SK-N-SH (cell line): ENCODE measurements at regions not wholly inside any gene's neighbourhood (a gene's known extent, or its start where the extent isn't known, plus 50 kb on each side); places are given as distances from the start of the nearest gene placed in this dataset.

Source experiments
- CTCF ChIA-PET: fragments of 300-600, 350-600 bp; formaldehyde crosslinking; extraction: SDS; loops from one replicate; lab custom pipeline; 2021; lab: Yijun Ruan, JAX
- POLR2A ChIA-PET: fragments of 350-600 bp; sonication (Branson Sonifier 250); formaldehyde crosslinking; extraction: SDS; loops from one replicate; lab custom pipeline; 2020; ENCODE audit warnings: antibody characterized with exemption, inconsistent platforms; lab: Yijun Ruan, JAX
- DNase-seq: peaks from one replicate; pipeline ENCODE4 v3.0.0; 2012
- H2AFZ ChIP-seq: fragments of 200-600 bp; sonication (generic); 2 replicates; pipeline ENCODE4 v1.8.1; 2016; ENCODE audit warnings: antibody characterized with exemption, mild to moderate bottlenecking, low read depth
- H3F3A ChIP-seq: fragments of 200-600 bp; sonication (generic); replicated peaks from 2 replicates; pipeline ENCODE3; 2016; ENCODE audit warnings: antibody characterized with exemption, mild to moderate bottlenecking; ENCODE audit not compliant: insufficient read depth
- H3K27ac ChIP-seq, 2 experiments: fragments of 200-500 bp in 1 of 2; fragments of 200-600 bp in 1 of 2; sonication (Bioruptor generic) in 1 of 2; sonication (generic), shearing (Covaris generic) in 1 of 2; 2 replicates each; pipeline versions ENCODE4 v1.5.1 to v1.6.1; 2014 to 2016; ENCODE audit warnings: low read depth in 2 of 2, inconsistent platforms in 1 of 2, low read length in 1 of 2, mild to moderate bottlenecking in 1 of 2, mixed read lengths in 1 of 2
- H3K27me3 ChIP-seq: fragments of 200-600 bp; sonication (generic), shearing (Covaris generic); 2 replicates; pipeline ENCODE4 v1.6.1; 2016; ENCODE audit warnings: mixed run types; ENCODE audit not compliant: insufficient read depth
- H3K36me3 ChIP-seq, 2 experiments: fragments of 200-500 bp in 1 of 2; fragments of 200-600 bp in 1 of 2; sonication (Bioruptor generic) in 1 of 2; sonication (generic) in 1 of 2; replicated peaks in 1 of 2; 2 replicates each; pipeline versions ENCODE3 to v1.5.1; 2014 to 2016; ENCODE audit warnings: low read length in 1 of 2, mild to moderate bottlenecking in 1 of 2; ENCODE audit not compliant: insufficient read depth in 2 of 2, control insufficient read depth in 1 of 2
- H3K4me1 ChIP-seq, 2 experiments: fragments of 200-500 bp in 1 of 2; fragments of 200-600 bp in 1 of 2; sonication (Bioruptor generic) in 1 of 2; sonication (generic), shearing (Covaris generic) in 1 of 2; 2 replicates each; pipeline versions ENCODE4 v1.5.1 to v1.6.1; 2014 to 2016; ENCODE audit warnings: low read depth in 1 of 2, low read length in 1 of 2, mixed run types in 1 of 2; ENCODE audit not compliant: insufficient read depth in 2 of 2, control insufficient read depth in 1 of 2
- H3K4me2 ChIP-seq: fragments of 200-600 bp; sonication (generic), shearing (Covaris generic); 2 replicates; pipeline ENCODE4 v1.6.1; 2017; ENCODE audit warnings: mixed run types
- H3K4me3 ChIP-seq, 2 experiments: fragments of 200-500 bp in 1 of 2; fragments of 200-600 bp in 1 of 2; sonication (Bioruptor generic) in 1 of 2; sonication (generic), shearing (Covaris generic) in 1 of 2; 2 replicates each; pipeline versions ENCODE4 v1.5.1 to v1.8.1; 2014 to 2016; ENCODE audit warnings: low read depth in 2 of 2, inconsistent platforms in 1 of 2, low read length in 1 of 2, mild to moderate bottlenecking in 1 of 2, mixed read lengths in 1 of 2, moderate library complexity in 1 of 2
- H3K79me2 ChIP-seq: fragments of 200-600 bp; sonication (generic); 2 replicates; pipeline ENCODE4 v1.8.1; 2017; ENCODE audit warnings: mild to moderate bottlenecking; ENCODE audit not compliant: insufficient read depth
- H3K9ac ChIP-seq: fragments of 200-600 bp; sonication (generic); 2 replicates; pipeline ENCODE4 v1.6.1; 2017; ENCODE audit warnings: mixed run types
- H3K9me2 ChIP-seq: fragments of 200-600 bp; sonication (generic); 2 replicates; pipeline ENCODE4 v1.6.1; 2017; ENCODE audit warnings: mixed run types
- H3K9me3 ChIP-seq: fragments of 200-600 bp; sonication (generic); 2 replicates; pipeline ENCODE4 v1.6.1; 2017; ENCODE audit warnings: mixed run types, mild to moderate bottlenecking, moderate library complexity
- H4K20me1 ChIP-seq: fragments of 200-600 bp; sonication (generic); 2 replicates; pipeline ENCODE4 v1.6.1; 2017; ENCODE audit warnings: mild to moderate bottlenecking, mixed run types; ENCODE audit not compliant: insufficient read depth
- CHD2 ChIP-seq: fragments of 150-350 bp; IDR thresholded peaks from 2 replicates; pipeline ENCODE4 v1.6.1; 2018; ENCODE audit warnings: low read length; ENCODE audit not compliant: partially characterized antibody
- EP300 ChIP-seq, 2 experiments: IDR thresholded peaks; 2 replicates each; pipeline versions ENCODE4 v1.4.0 to v1.6.1; 2012; ENCODE audit warnings: borderline replicate concordance in 1 of 2, low read depth in 1 of 2, low read length in 1 of 2
- EZH2phosphoT487 ChIP-seq: fragments of 200-600 bp; sonication (generic); IDR thresholded peaks from 2 replicates; pipeline ENCODE4 v1.6.1; 2017; ENCODE audit warnings: low read depth, mixed run types, mild to moderate bottlenecking, antibody characterized with exemption, moderate library complexity, borderline replicate concordance
- FOSL2 ChIP-seq: IDR thresholded peaks from 2 replicates; pipeline ENCODE4 v1.4.0; 2012; ENCODE audit warnings: low read depth, mild to moderate bottlenecking, moderate library complexity, borderline replicate concordance
- FOXJ3 ChIP-seq: sonication (generic); formaldehyde crosslinking; IDR thresholded peaks from 2 replicates; pipeline ENCODE4 v1.5.1; 2020; ENCODE audit warnings: mild to moderate bottlenecking, missing genetic modification reagents
- GABPA ChIP-seq: IDR thresholded peaks from 2 replicates; pipeline ENCODE4 v1.4.0; 2012; ENCODE audit warnings: low read depth, mild to moderate bottlenecking
- GATA2 ChIP-seq: sonication (generic); formaldehyde crosslinking; IDR thresholded peaks from 2 replicates; pipeline ENCODE4 v1.5.0; 2020; ENCODE audit warnings: mild to moderate bottlenecking, missing genetic modification reagents
- MEF2A ChIP-seq: IDR thresholded peaks from 2 replicates; pipeline ENCODE4 v1.4.0; 2012; ENCODE audit warnings: low read depth, borderline replicate concordance
- MXI1 ChIP-seq: IDR thresholded peaks from 2 replicates; pipeline ENCODE4 v1.6.1; 2012; ENCODE audit warnings: mild to moderate bottlenecking, low read depth, low read length, improper control_type of control experiment
- NFIC ChIP-seq: IDR thresholded peaks from 2 replicates; pipeline ENCODE4 v1.4.0; 2012; ENCODE audit warnings: borderline replicate concordance
- RCOR1 ChIP-seq: fragments of 150-350 bp; IDR thresholded peaks from 2 replicates; pipeline ENCODE4 v1.6.1; 2017; ENCODE audit warnings: antibody characterized with exemption, low read length
- REST ChIP-seq: IDR thresholded peaks from 2 replicates; pipeline ENCODE4 v1.6.1; 2012; ENCODE audit warnings: mild to moderate bottlenecking, low read depth, low read length, moderate library complexity
- RFX5 ChIP-seq: IDR thresholded peaks from 2 replicates; pipeline ENCODE4 v1.6.1; 2012; ENCODE audit warnings: mild to moderate bottlenecking, improper control_type of control experiment, low read length
- RXRA ChIP-seq: IDR thresholded peaks from 2 replicates; pipeline ENCODE4 v1.4.0; 2012; ENCODE audit warnings: low read depth, mild to moderate bottlenecking, borderline replicate concordance
- SMC3 ChIP-seq: IDR thresholded peaks from 2 replicates; pipeline ENCODE4 v1.6.1; 2012; ENCODE audit warnings: low read depth, low read length, improper control_type of control experiment
- WGBS: methylation state at CpG from one replicate; pipeline ENCODE4 v1.1.6; 2017; ENCODE audit warnings: low lambda C conversion rate; 5-methylcytosine and 5-hydroxymethylcytosine counted together

DNA sequence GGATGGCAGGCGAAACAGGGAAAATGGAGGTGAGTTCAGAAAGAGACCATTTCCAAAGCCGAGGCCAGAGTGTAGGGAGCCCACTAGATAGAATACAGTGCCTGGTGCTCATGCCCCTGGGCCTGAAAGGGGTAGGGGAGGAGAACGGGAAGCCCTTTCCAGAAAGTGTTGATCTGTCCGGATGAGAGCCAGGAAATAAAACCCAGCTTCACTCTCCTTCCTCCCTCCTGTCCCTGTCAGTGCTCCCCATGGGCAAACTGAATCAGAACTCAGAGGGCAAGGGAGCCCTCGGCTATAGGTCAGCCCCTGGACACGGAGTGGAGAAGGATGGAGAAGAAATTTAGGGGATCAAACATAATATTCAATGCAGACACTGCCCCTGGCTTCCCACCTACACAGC, 57.7 kb upstream of the RPL38 start:
- DNase-seq, result no peak
- H3K9me3 ChIP-seq, result no peaks in the 10 kb centered on the region; the same call in 1 of the 2 replicates
- H3F3A ChIP-seq, result no peaks in the 10 kb centered on the region
- no peaks in the 10 kb centered on the region for H3K9me2 ChIP-seq
- TF ChIP-seq RCOR1 (no peak), RFX5 (no peak), GABPA (no peak), MEF2A (no peak), EZH2phosphoT487 (no peak), EP300 (IDR thresholded peaks at IDR 0.05; ENCODE audit: borderline replicate concordance in 1 of 2, low read depth in 1 of 2, low read length in 1 of 2) (no peak)
- H2AFZ ChIP-seq, result no peak overlapping the region
- no peak overlapping the region for H3K4me3 ChIP-seq
- no peaks in the 10 kb centered on the region for H3K27me3 ChIP-seq
- WGBS, result 24% methylated on average over 6 of the region's 6 CpGs
- H3K9ac ChIP-seq, result no peak overlapping the region
- H3K36me3 ChIP-seq, result no peaks in the 10 kb centered on the region
- no peak overlapping the region for H3K27ac ChIP-seq
- H4K20me1 ChIP-seq, result no peaks in the 10 kb centered on the region
- peaks cover 0 to 23% of the 10 kb centered on the region in 2 experiments; a peak in 1 of 4 replicates for H3K4me1 ChIP-seq
- H3K4me2 ChIP-seq, result no peak overlapping the region
- no peaks in the 10 kb centered on the region for H3K79me2 ChIP-seq
- ChIA-PET CTCF (interaction anchor here (0.8 to 0.9 kb wide), 2 partner anchors 44 to 54 kb away, joined by 3 to 4 read pairs; no protein-coding TSS in a partner anchor), POLR2A (no interaction called here)

DNA sequence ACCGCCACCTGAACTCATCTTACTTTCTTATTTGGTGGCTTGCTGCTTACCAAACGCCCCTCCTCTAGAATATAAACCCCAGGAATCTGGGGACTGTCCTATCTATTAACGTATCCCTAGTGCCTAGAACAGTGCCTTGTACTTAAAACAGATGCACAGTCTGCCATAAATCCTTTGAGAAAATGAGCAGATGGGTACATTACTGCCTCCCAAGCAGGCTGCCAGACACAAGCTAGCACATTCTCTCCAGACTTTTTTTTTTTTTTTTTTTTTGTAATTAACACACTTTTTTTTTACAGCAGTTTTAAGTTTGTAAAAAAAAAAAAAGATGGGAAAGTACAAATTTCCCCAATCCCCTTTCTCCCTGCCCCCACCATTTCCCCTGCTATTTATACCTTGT, 57.3 kb upstream of the RPL38 start:
- ChIA-PET POLR2A (no interaction called here), CTCF (no interaction called here)
- no peaks in the 10 kb centered on the region for H3F3A ChIP-seq
- no peak overlapping the region for H3K4me2 ChIP-seq
- no peaks in the 10 kb centered on the region for H3K36me3 ChIP-seq
- TF ChIP-seq GATA2 (CRISPR knock-in tag) (no peak), MXI1 (no peak)
- no peaks in the 10 kb centered on the region for H4K20me1 ChIP-seq
- DNase-seq, result no peak
- H3K9me2 ChIP-seq, result no peaks in the 10 kb centered on the region
- no peaks in the 10 kb centered on the region for H3K27me3 ChIP-seq
- H3K4me3 ChIP-seq, result no peak overlapping the region
- H3K9ac ChIP-seq, result no peak overlapping the region
- H2AFZ ChIP-seq, result no peak overlapping the region
- WGBS, result 32% methylated on average over 3 of the region's 3 CpGs
- no peaks in the 10 kb centered on the region for H3K79me2 ChIP-seq
- H3K4me1 ChIP-seq, result peaks cover 0 to 24% of the 10 kb centered on the region in 2 experiments; a peak in 1 of 4 replicates
- H3K27ac ChIP-seq, result no peak overlapping the region
- no peaks in the 10 kb centered on the region; the same call in 1 of the 2 replicates for H3K9me3 ChIP-seq

GRCh38 chr17:74147056-74147835, 56.2 kb upstream of the RPL38 start:
- H3K4me3 ChIP-seq, result no peak overlapping the region
- no peak overlapping the region for H3K9ac ChIP-seq
- H2AFZ ChIP-seq, result no peak overlapping the region
- H3K9me2 ChIP-seq, result no peaks in the 10 kb centered on the region
- H3K27me3 ChIP-seq, result no peaks in the 10 kb centered on the region
- H3K4me2 ChIP-seq, result no peak overlapping the region
- WGBS, result 43% methylated on average over 14 of the region's 15 CpGs
- ChIA-PET CTCF (interaction anchor here (0.9 to 2.0 kb wide), 4 partner anchors 17 to 560 kb away, joined by 3 to 6 read pairs (median 3); no protein-coding TSS in a partner anchor), POLR2A (no interaction called here)
- H3K27ac ChIP-seq, result peak overlapping the region in 1 of 2 experiments; percentile 47; a peak in 2 of 4 replicates
- no peaks in the 10 kb centered on the region for H3K36me3 ChIP-seq
- peak; percentile 90 for DNase-seq
- H3K9me3 ChIP-seq, result no peaks in the 10 kb centered on the region; the same call in 1 of the 2 replicates
- H3F3A ChIP-seq, result no peaks in the 10 kb centered on the region
- H3K79me2 ChIP-seq, result no peaks in the 10 kb centered on the region
- H3K4me1 ChIP-seq, result peaks cover 0 to 34% of the 10 kb centered on the region in 2 experiments; a peak in 2 of 4 replicates
- H4K20me1 ChIP-seq, result no peaks in the 10 kb centered on the region
- TF ChIP-seq FOSL2, result no peak
- TF ChIP-seq GABPA, result no peak
- TF ChIP-seq REST, result no peak
- TF ChIP-seq SMC3, result no peak
- TF ChIP-seq CHD2, result peak; percentile 64
- TF ChIP-seq MEF2A, result no peak
- no peak for TF ChIP-seq NFIC
- TF ChIP-seq RXRA, result no peak
- peak; percentile 73; the same call in 1 of the 2 replicates for TF ChIP-seq FOXJ3 (CRISPR knock-in tag)
